ENCODE measurements at regions not wholly inside any gene's neighbourhood (a gene's known extent, or its start where the extent isn't known, plus 50 kb on each side); places are given as distances from the start of the nearest gene placed in this dataset.

GRCh38 chr7:156096771-156097538, 284.7 kb upstream of the SHH start:
- no peak overlapping the region for H3K18ac ChIP-seq (ENCODE audit: low read depth, low read length)
- no peak overlapping the region for H3K4ac ChIP-seq (ENCODE audit: low read depth, low read length)
- POLR2A ChIA-PET (ENCODE audit: unreplicated experiment): no interaction called here
- H3K14ac ChIP-seq (replicated peaks; ENCODE audit: low read depth, low read length): no peak overlapping the region
- in situ Hi-C loops (cut with MboI; ENCODE audit: low sequenced_read_pairs): no loop called here
- intact Hi-C loops (cut with micrococcal nuclease): no loop called here
- H3K9me3 ChIP-seq (ENCODE audit: control insufficient read depth, insufficient read depth, low read length): peaks cover 49% of the 10 kb centered on the region
- H3K9me1 ChIP-seq (ENCODE audit: insufficient read depth, low read length): no peaks in the 10 kb centered on the region
- H2BK20ac ChIP-seq (ENCODE audit: low read depth, low read length): no peak overlapping the region
- H4K91ac ChIP-seq (ENCODE audit: insufficient read depth, low read depth, low read length): no peak overlapping the region
- H2BK15ac ChIP-seq (ENCODE audit: low read depth, low read length): no peak overlapping the region
- H3K36me3 ChIP-seq (ENCODE audit: control insufficient read depth, insufficient read depth, low read length): no peaks in the 10 kb centered on the region
- DNase-seq (no peak), ATAC-seq (ENCODE audit: low read depth) (no peak)
- no peak overlapping the region for H2AK9ac ChIP-seq (replicated peaks; ENCODE audit: low read depth, low read length, poor library complexity)
- CTCF ChIA-PET: no interaction called here
- H3K56ac ChIP-seq (ENCODE audit: extremely low read depth, insufficient read depth, low read length): no peak overlapping the region
- no peak overlapping the region for H2BK5ac ChIP-seq (ENCODE audit: low read depth, low read length, poor library complexity, severe bottlenecking)
- dilution Hi-C loops (cut with HindIII; ENCODE audit: low sequenced_read_pairs, unreplicated experiment): no loop called here
- WGBS, 2 experiments (ENCODE audit: extremely low coverage in 2 of 2, insufficient read length in 1 of 2): 0% methylated on average over 1 of the region's 20 CpGs; no CpG with 5 or more reads in 1 of the 2 experiments
- H4K5ac ChIP-seq (ENCODE audit: low read depth, low read length): no peak overlapping the region
- no peak overlapping the region for H2BK120ac ChIP-seq (ENCODE audit: low read depth, low read length)
- H4K8ac ChIP-seq (ENCODE audit: low read depth in 2 of 2, low read length in 2 of 2): no peak overlapping the region
- no peak overlapping the region for H3K23ac ChIP-seq (ENCODE audit: low read depth, low read length)
- no peaks in the 10 kb centered on the region for H4K20me1 ChIP-seq (ENCODE audit: insufficient read depth, low read length)
- no peak overlapping the region for H3K4me3 ChIP-seq (ENCODE audit: insufficient read depth, low read depth, low read length)
- no peak overlapping the region for H2AK5ac ChIP-seq (ENCODE audit: low read depth, low read length)
- H3K79me1 ChIP-seq (ENCODE audit: low read depth in 1 of 2, low read length in 2 of 2): no peaks in the 10 kb centered on the region
- TF ChIP-seq NFE2L2 (IDR thresholded peaks at IDR 0.05; ENCODE audit: low read depth, low read length) (no peak), RAD21 (IDR thresholded peaks at IDR 0.05; ENCODE audit: low read length) (no peak), CTCF (conservative IDR thresholded peaks at IDR 0.05; ENCODE audit: low read depth, low read length) (no peak), CEBPB (IDR thresholded peaks at IDR 0.05; ENCODE audit: low read depth, low read length) (no peak), RCOR1 (IDR thresholded peaks at IDR 0.05; ENCODE audit: insufficient replicate concordance, low read length) (no peak), SMC3 (IDR thresholded peaks at IDR 0.05; ENCODE audit: low read depth, low read length) (no peak), USF2 (IDR thresholded peaks at IDR 0.05; ENCODE audit: low read depth, low read length) (no peak), ELK1 (IDR thresholded peaks at IDR 0.05; ENCODE audit: borderline replicate concordance, low read depth, low read length) (no peak), POLR2A (IDR thresholded peaks at IDR 0.05; ENCODE audit: low read depth, low read length) (no peak), FOS (IDR thresholded peaks at IDR 0.05; ENCODE audit: low read depth, low read length) (no peak), MAZ (IDR thresholded peaks at IDR 0.05; ENCODE audit: borderline replicate concordance, low read depth, low read length) (no peak), MXI1 (IDR thresholded peaks at IDR 0.05; ENCODE audit: borderline replicate concordance, low read depth, low read length) (no peak)
- no peak overlapping the region for H3K27ac ChIP-seq (ENCODE audit: insufficient read depth, low read length)
- H3K27me3 ChIP-seq (ENCODE audit: control insufficient read depth, insufficient read depth, low read length): no peaks in the 10 kb centered on the region
- no peak overlapping the region for H3K4me2 ChIP-seq (ENCODE audit: low read depth, low read length)
- no peaks in the 10 kb centered on the region for H3K4me1 ChIP-seq (ENCODE audit: control insufficient read depth, insufficient read depth, low read length)
- no peak overlapping the region for H2AFZ ChIP-seq (replicated peaks; ENCODE audit: low read length, poor library complexity)
- BruUV-seq (replicated peaks): no TSS peak
- no peak overlapping the region for H3K9ac ChIP-seq (ENCODE audit: low read depth, low read length)
